ENCODE measurements at regions not wholly inside any gene's neighbourhood (a gene's known extent, or its start where the extent isn't known, plus 50 kb on each side); places are given as distances from the start of the nearest gene placed in this dataset.

GRCh38 chr13:84686458-84686857 lies 804.2 kb upstream of the SLITRK1 start:
- in situ Hi-C loops (cut with HindIII; ENCODE audit: low pct_unique_long_range_greater_than_20kb, low sequenced_read_pairs) = no loop called here
- DNase-seq (ENCODE audit: low read depth, low spot score) = no peak

- DNase-seq (ENCODE audit: low read depth, low spot score) = no peak
- in situ Hi-C loops (cut with HindIII; ENCODE audit: low pct_unique_long_range_greater_than_20kb, low sequenced_read_pairs) = no loop called here
Measured at GRCh38 chr13:84684804-84685203, 802.5 kb upstream of the SLITRK1 start.

GRCh38 chr13:84684048-84684662 lies 801.9 kb upstream of the SLITRK1 start:
- in situ Hi-C loops (cut with HindIII; ENCODE audit: low pct_unique_long_range_greater_than_20kb, low sequenced_read_pairs) = no loop called here
- no peak for DNase-seq (ENCODE audit: low read depth, low spot score)

- in situ Hi-C loops (cut with HindIII; ENCODE audit: low pct_unique_long_range_greater_than_20kb, low sequenced_read_pairs) = no loop called here
- DNase-seq (ENCODE audit: low read depth, low spot score) = no peak
Measured at GRCh38 chr13:84683448-84683847, 801.2 kb upstream of the SLITRK1 start.

GRCh38 chr13:84677836-84678235 lies 795.6 kb upstream of the SLITRK1 start:
- no peak for DNase-seq (ENCODE audit: low read depth, low spot score)
- in situ Hi-C loops (cut with HindIII; ENCODE audit: low pct_unique_long_range_greater_than_20kb, low sequenced_read_pairs) = no loop called here

GRCh38 chr13:84672616-84673015 lies 790.3 kb upstream of the SLITRK1 start:
- DNase-seq (ENCODE audit: low read depth, low spot score) = no peak
- in situ Hi-C loops (cut with HindIII; ENCODE audit: low pct_unique_long_range_greater_than_20kb, low sequenced_read_pairs) = no loop called here

GRCh38 chr13:84670245-84670644 lies 788.0 kb upstream of the SLITRK1 start:
- in situ Hi-C loops (cut with HindIII; ENCODE audit: low pct_unique_long_range_greater_than_20kb, low sequenced_read_pairs) = no loop called here
- no peak for DNase-seq (ENCODE audit: low read depth, low spot score)

- peak; percentile 68 for DNase-seq (ENCODE audit: low read depth, low spot score)
- in situ Hi-C loops (cut with HindIII; ENCODE audit: low pct_unique_long_range_greater_than_20kb, low sequenced_read_pairs) = no loop called here
Measured at GRCh38 chr13:84668637-84669036, 786.4 kb upstream of the SLITRK1 start.

- peak; percentile 20 for DNase-seq (ENCODE audit: low read depth, low spot score)
- in situ Hi-C loops (cut with HindIII; ENCODE audit: low pct_unique_long_range_greater_than_20kb, low sequenced_read_pairs) = no loop called here
Measured at GRCh38 chr13:84662491-84662890, 780.2 kb upstream of the SLITRK1 start.

GRCh38 chr13:84661718-84662117 lies 779.4 kb upstream of the SLITRK1 start:
- in situ Hi-C loops (cut with HindIII; ENCODE audit: low pct_unique_long_range_greater_than_20kb, low sequenced_read_pairs) = no loop called here

GRCh38 chr13:84659359-84659661 lies 777.0 kb upstream of the SLITRK1 start:
- in situ Hi-C loops (cut with HindIII; ENCODE audit: low pct_unique_long_range_greater_than_20kb, low sequenced_read_pairs) = no loop called here
- no peak for DNase-seq (ENCODE audit: low read depth, low spot score)

More at GRCh38 chr13:84661718-84662117, 779.4 kb upstream of the SLITRK1 start:
- no peak for DNase-seq (ENCODE audit: low read depth, low spot score)

GRCh38 chr13:84658491-84659358 lies 776.5 kb upstream of the SLITRK1 start:
- DNase-seq (ENCODE audit: low read depth, low spot score) = no peak
- in situ Hi-C loops (cut with HindIII; ENCODE audit: low pct_unique_long_range_greater_than_20kb, low sequenced_read_pairs) = no loop called here

GRCh38 chr13:84655677-84656076 lies 773.4 kb upstream of the SLITRK1 start:
- in situ Hi-C loops (cut with HindIII; ENCODE audit: low pct_unique_long_range_greater_than_20kb, low sequenced_read_pairs) = no loop called here
- no peak for DNase-seq (ENCODE audit: low read depth, low spot score)

- in situ Hi-C loops (cut with HindIII; ENCODE audit: low pct_unique_long_range_greater_than_20kb, low sequenced_read_pairs) = no loop called here
- DNase-seq (ENCODE audit: low read depth, low spot score) = no peak
Measured at GRCh38 chr13:84654654-84655275, 772.5 kb upstream of the SLITRK1 start.

GRCh38 chr13:84653915-84654534 lies 771.8 kb upstream of the SLITRK1 start:
- in situ Hi-C loops (cut with HindIII; ENCODE audit: low pct_unique_long_range_greater_than_20kb, low sequenced_read_pairs) = no loop called here
- no peak for DNase-seq (ENCODE audit: low read depth, low spot score)

- DNase-seq (ENCODE audit: low read depth, low spot score) = no peak
- in situ Hi-C loops (cut with HindIII; ENCODE audit: low pct_unique_long_range_greater_than_20kb, low sequenced_read_pairs) = no loop called here
Measured at GRCh38 chr13:84651705-84652104, 769.4 kb upstream of the SLITRK1 start.

GRCh38 chr13:84651288-84651687 lies 769.0 kb upstream of the SLITRK1 start:
- in situ Hi-C loops (cut with HindIII; ENCODE audit: low pct_unique_long_range_greater_than_20kb, low sequenced_read_pairs) = no loop called here

GRCh38 chr13:84649853-84650252 lies 767.6 kb upstream of the SLITRK1 start:
- in situ Hi-C loops (cut with HindIII; ENCODE audit: low pct_unique_long_range_greater_than_20kb, low sequenced_read_pairs) = no loop called here
- no peak for DNase-seq (ENCODE audit: low read depth, low spot score)

More at GRCh38 chr13:84651288-84651687, 769.0 kb upstream of the SLITRK1 start:
- DNase-seq (ENCODE audit: low read depth, low spot score) = no peak

Data from SK-MEL-5 (cell line).